ENCODE measurements at regions not wholly inside any gene's neighbourhood (a gene's known extent, or its start where the extent isn't known, plus 50 kb on each side); places are given as distances from the start of the nearest gene placed in this dataset.

GRCh38 chr1:73092383-73092782, 810.0 kb upstream of the NEGR1 start:
- H3K4me3 ChIP-seq (ENCODE audit: low read depth, low read length): no peak overlapping the region
- no peak for TF ChIP-seq CTCF (IDR thresholded peaks at IDR 0.05; ENCODE audit: low read depth, low read length)
- ChIA-PET POLR2A (no interaction called here), CTCF (no interaction called here)
- no peaks in the 10 kb centered on the region for H3K9me3 ChIP-seq (ENCODE audit: control insufficient read depth, insufficient read depth, low read length)
- no peak overlapping the region for H3K27ac ChIP-seq (ENCODE audit: low read depth, low read length)
- H3K27me3 ChIP-seq (ENCODE audit: control insufficient read depth, insufficient read depth, low read length): no peaks in the 10 kb centered on the region
- no peak for DNase-seq (ENCODE audit: low read depth, low spot score)

GRCh38 chr1:73066866-73067265, 784.5 kb upstream of the NEGR1 start:
- no peak overlapping the region for H3K4me3 ChIP-seq (ENCODE audit: low read depth, low read length)
- H3K27me3 ChIP-seq (ENCODE audit: control insufficient read depth, insufficient read depth, low read length): no peaks in the 10 kb centered on the region
- H3K9me3 ChIP-seq (ENCODE audit: control insufficient read depth, insufficient read depth, low read length): no peaks in the 10 kb centered on the region
- TF ChIP-seq CTCF (IDR thresholded peaks at IDR 0.05; ENCODE audit: low read depth, low read length): no peak
- ChIA-PET CTCF (no interaction called here), POLR2A (no interaction called here)
- DNase-seq (ENCODE audit: low read depth, low spot score): no peak
- H3K27ac ChIP-seq (ENCODE audit: low read depth, low read length): no peak overlapping the region

DNA sequence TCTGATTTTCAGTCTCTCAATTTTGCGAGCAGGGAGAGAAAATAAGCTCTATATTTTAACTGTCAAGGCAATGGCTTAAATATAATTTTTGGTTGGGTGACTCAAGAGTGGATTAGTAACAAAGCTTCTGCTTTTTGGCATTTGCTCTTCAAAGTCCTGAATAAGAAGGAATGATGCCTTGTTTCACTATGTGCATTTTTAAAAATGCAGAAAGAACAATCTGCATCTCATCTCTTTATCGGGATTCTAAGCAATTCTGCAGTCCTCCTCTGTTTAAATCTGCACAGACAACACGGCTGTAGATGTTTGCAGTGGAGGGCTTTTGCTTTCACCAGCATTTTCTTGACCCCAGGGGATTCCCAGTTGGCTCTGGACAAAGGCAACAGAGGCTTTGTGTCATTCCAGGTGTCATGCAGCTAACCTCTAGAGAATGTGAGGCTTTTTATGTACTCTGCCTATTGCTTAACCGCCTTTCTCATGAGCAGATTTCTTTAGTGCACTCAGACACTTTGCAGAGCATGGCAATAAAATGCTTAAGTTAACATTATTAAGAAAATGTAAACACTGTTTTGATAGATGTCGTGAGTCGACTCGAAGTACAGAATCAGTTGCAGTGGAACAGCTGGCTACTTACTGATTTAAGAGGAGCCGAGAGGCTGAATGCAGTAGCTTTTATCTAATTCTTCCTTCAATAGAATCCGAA, 783.2 kb upstream of the NEGR1 start:
- no peak for TF ChIP-seq CTCF (IDR thresholded peaks at IDR 0.05; ENCODE audit: low read depth, low read length)
- DNase-seq (ENCODE audit: low read depth, low spot score): no peak
- POLR2A ChIA-PET: no interaction called here
- CTCF ChIA-PET: no interaction called here
- no peaks in the 10 kb centered on the region for H3K9me3 ChIP-seq (ENCODE audit: control insufficient read depth, insufficient read depth, low read length)
- H3K27me3 ChIP-seq (ENCODE audit: control insufficient read depth, insufficient read depth, low read length): no peaks in the 10 kb centered on the region
- H3K4me3 ChIP-seq (ENCODE audit: low read depth, low read length): no peak overlapping the region
- no peak overlapping the region for H3K27ac ChIP-seq (ENCODE audit: low read depth, low read length)

GRCh38 chr1:73056826-73057225, 774.5 kb upstream of the NEGR1 start:
- no peak for DNase-seq (ENCODE audit: low read depth, low spot score)
- H3K9me3 ChIP-seq (ENCODE audit: control insufficient read depth, insufficient read depth, low read length): no peaks in the 10 kb centered on the region; the same call in 1 of the 2 replicates
- POLR2A ChIA-PET: no interaction called here
- CTCF ChIA-PET: no interaction called here
- no peak overlapping the region for H3K4me3 ChIP-seq (ENCODE audit: low read depth, low read length)
- no peaks in the 10 kb centered on the region for H3K27me3 ChIP-seq (ENCODE audit: control insufficient read depth, insufficient read depth, low read length)
- H3K27ac ChIP-seq (ENCODE audit: low read depth, low read length): no peak overlapping the region
- no peak for TF ChIP-seq CTCF (IDR thresholded peaks at IDR 0.05; ENCODE audit: low read depth, low read length)

GRCh38 chr1:73044241-73045036, 762.1 kb upstream of the NEGR1 start:
- Histone ChIP-seq H3K27me3 (ENCODE audit: control insufficient read depth, insufficient read depth, low read length) (no peaks in the 10 kb centered on the region), H3K9me3 (ENCODE audit: control insufficient read depth, insufficient read depth, low read length) (no peaks in the 10 kb centered on the region), H3K4me3 (ENCODE audit: low read depth, low read length) (no peak overlapping the region), H3K27ac (ENCODE audit: low read depth, low read length) (no peak overlapping the region)
- ChIA-PET CTCF (no interaction called here), POLR2A (no interaction called here)
- TF ChIP-seq CTCF (IDR thresholded peaks at IDR 0.05; ENCODE audit: low read depth, low read length): no peak
- no peak for DNase-seq (ENCODE audit: low read depth, low spot score)
